Endothelial cell (in vitro differentiated cells): ENCODE measurements at regions not wholly inside any gene's neighbourhood (a gene's known extent, or its start where the extent isn't known, plus 50 kb on each side); places are given as distances from the start of the nearest gene placed in this dataset.
"Not testable (repeated sequence)": the region's sequence is repeated elsewhere in the genome, so short reads cannot be mapped to it uniquely, and the experiment has no call there.

Experiments
- DNase-seq: peaks from one replicate; pipeline ENCODE4 v3.0.0; 2021; ENCODE audit warnings: low spot score
- H3K27ac Mint-ChIP-seq: one replicate; pipeline ENCODE4 v1.8.0; 2021; ENCODE audit warnings: mixed read lengths, inconsistent platforms; ENCODE audit not compliant: unreplicated experiment
- H3K27me3 Mint-ChIP-seq: one replicate; pipeline ENCODE4 v1.8.0; 2021; ENCODE audit warnings: mild to moderate bottlenecking, moderate library complexity, mixed read lengths, inconsistent platforms; ENCODE audit not compliant: unreplicated experiment
- H3K36me3 Mint-ChIP-seq: one replicate; pipeline ENCODE4 v1.8.0; 2021; ENCODE audit warnings: mild to moderate bottlenecking, low read depth, mixed read lengths, inconsistent platforms; ENCODE audit not compliant: unreplicated experiment
- H3K4me1 Mint-ChIP-seq: one replicate; pipeline ENCODE4 v1.8.0; 2021; ENCODE audit warnings: mild to moderate bottlenecking, mixed read lengths, inconsistent platforms; ENCODE audit not compliant: unreplicated experiment
- H3K4me3 Mint-ChIP-seq: one replicate; pipeline ENCODE4 v1.8.0; 2021; ENCODE audit warnings: mild to moderate bottlenecking, mixed read lengths, inconsistent platforms; ENCODE audit not compliant: unreplicated experiment
- H3K9me3 Mint-ChIP-seq: one replicate; pipeline ENCODE4 v1.8.0; 2021; ENCODE audit warnings: mixed read lengths, inconsistent platforms; ENCODE audit not compliant: unreplicated experiment
- TF ChIP-seq, protein P1 (sequence below): fragments of 200-600 bp; sonication (generic); IDR thresholded peaks from one replicate; pipeline ENCODE4 v1.5.0; 2021; ENCODE audit warnings: antibody characterized with exemption; ENCODE audit not compliant: unreplicated experiment

DNA sequence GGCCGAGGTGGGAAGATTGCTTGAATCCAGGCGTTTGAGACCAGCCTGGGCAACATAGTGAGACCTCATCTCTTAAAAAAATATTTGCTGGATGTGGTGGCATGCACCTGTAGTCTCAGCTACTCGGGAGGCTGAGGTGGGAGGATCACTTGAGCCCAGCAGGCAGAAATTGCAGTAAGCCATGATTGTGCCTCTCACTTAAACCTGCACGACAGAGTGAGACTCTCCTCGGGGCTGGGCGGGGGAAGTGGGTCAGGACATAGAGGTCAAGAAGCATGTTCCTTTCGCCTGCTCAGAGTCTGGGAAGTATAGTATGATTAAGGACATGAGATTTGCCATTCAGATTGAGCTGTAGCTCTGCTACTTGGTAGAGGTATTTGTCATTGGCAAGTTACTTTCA is 52.3 kb downstream of the SEPTIN7 start:
- not testable (repeated sequence) for H3K4me3 Mint-ChIP-seq, H3K4me1 Mint-ChIP-seq, DNase-seq, H3K27me3 Mint-ChIP-seq, H3K27ac Mint-ChIP-seq, H3K9me3 Mint-ChIP-seq
- H3K36me3 Mint-ChIP-seq, result peaks cover 10% of the 10 kb centered on the region

DNA sequence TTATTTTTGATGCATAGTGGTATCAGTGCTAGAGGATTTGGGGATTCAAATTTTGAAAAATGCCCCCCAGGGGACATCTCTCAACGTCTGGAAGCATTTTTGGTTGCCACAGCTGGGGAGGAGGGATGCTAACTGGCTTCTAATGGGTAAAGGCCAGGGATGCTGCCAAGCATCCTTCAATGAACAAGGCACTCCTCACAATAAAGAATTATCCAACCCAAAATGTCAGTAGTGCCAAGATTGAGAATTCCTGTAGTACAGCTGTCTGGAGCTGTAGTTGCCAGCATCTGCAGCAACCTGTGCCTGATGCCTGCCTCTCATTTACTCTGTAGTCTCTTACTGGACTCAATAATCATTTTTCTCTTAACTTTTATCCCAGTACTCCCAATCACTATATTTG is 53.5 kb downstream of the SEPTIN7 start:
- Mint-ChIP-seq H3K4me1 (peaks cover 4% of the 10 kb centered on the region), H3K36me3 (peaks cover 14% of the 10 kb centered on the region), H3K27ac (no peak overlapping the region), H3K9me3 (no peaks in the 10 kb centered on the region), H3K4me3 (no peak overlapping the region), H3K27me3 (no peaks in the 10 kb centered on the region)
- TF ChIP-seq, protein P1, sequence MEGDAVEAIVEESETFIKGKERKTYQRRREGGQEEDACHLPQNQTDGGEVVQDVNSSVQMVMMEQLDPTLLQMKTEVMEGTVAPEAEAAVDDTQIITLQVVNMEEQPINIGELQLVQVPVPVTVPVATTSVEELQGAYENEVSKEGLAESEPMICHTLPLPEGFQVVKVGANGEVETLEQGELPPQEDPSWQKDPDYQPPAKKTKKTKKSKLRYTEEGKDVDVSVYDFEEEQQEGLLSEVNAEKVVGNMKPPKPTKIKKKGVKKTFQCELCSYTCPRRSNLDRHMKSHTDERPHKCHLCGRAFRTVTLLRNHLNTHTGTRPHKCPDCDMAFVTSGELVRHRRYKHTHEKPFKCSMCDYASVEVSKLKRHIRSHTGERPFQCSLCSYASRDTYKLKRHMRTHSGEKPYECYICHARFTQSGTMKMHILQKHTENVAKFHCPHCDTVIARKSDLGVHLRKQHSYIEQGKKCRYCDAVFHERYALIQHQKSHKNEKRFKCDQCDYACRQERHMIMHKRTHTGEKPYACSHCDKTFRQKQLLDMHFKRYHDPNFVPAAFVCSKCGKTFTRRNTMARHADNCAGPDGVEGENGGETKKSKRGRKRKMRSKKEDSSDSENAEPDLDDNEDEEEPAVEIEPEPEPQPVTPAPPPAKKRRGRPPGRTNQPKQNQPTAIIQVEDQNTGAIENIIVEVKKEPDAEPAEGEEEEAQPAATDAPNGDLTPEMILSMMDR, result no peak
- no peak for DNase-seq

DNA sequence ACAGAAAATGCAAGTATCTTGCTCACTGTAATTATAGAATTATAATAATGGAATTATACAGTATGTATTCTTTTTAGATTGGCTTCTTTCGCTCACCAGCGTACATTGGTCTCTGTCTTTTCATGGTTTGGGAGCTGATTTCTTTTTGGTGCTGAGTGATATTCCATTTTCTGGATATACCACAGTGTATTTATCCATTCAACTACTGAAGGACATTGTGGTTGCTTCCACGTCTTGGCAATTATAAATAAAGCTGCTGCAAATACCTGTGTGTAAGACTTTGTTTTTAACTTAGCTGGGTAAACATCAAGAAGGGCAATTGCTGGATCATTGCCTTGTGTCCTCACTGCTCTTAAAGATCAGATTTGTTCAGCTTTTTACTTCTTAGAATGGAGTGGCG is 55.3 kb downstream of the SEPTIN7 start:
- Mint-ChIP-seq H3K27ac (no peak overlapping the region), H3K4me3 (no peak overlapping the region), H3K36me3 (peaks cover 14% of the 10 kb centered on the region), H3K9me3 (no peaks in the 10 kb centered on the region), H3K4me1 (peaks cover 8% of the 10 kb centered on the region), H3K27me3 (peaks cover 2% of the 10 kb centered on the region)
- TF ChIP-seq, protein P1, result no peak
- no peak for DNase-seq

DNA sequence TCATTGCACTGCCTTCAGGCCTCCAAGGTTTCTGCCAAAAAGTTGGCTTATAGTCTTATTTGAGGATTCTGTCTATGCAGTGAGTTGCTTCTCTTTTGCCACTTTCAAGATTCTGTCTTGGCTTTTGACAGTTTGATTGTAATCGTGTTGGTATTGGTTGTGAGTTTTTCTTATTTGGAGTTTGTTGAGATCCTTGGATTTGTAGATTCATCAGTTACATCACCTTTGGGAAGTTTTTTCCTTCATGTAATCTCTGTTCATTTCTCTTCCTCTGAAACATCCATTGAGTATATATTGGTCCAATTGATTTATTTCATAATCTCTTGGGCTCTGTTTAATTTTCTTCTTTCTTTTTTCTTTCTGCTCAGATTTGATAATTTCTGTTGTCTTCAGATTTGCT is 59.8 kb downstream of the SEPTIN7 start:
- H3K4me1 Mint-ChIP-seq, result peaks cover 10% of the 10 kb centered on the region
- no peak overlapping the region for H3K4me3 Mint-ChIP-seq
- DNase-seq, result no peak
- H3K27me3 Mint-ChIP-seq, result peaks cover 2% of the 10 kb centered on the region
- no peak overlapping the region for H3K27ac Mint-ChIP-seq
- peaks cover 19% of the 10 kb centered on the region for H3K36me3 Mint-ChIP-seq
- no peaks in the 10 kb centered on the region for H3K9me3 Mint-ChIP-seq
- TF ChIP-seq, protein P1, result no peak

- H3K27ac Mint-ChIP-seq, result no peak overlapping the region
- no peaks in the 10 kb centered on the region for H3K9me3 Mint-ChIP-seq
- peaks cover 2% of the 10 kb centered on the region for H3K27me3 Mint-ChIP-seq
- peaks cover 12% of the 10 kb centered on the region for H3K36me3 Mint-ChIP-seq
- TF ChIP-seq, protein P1, result no peak
- H3K4me1 Mint-ChIP-seq, result peaks cover 3% of the 10 kb centered on the region
- no peak for DNase-seq
- no peak overlapping the region for H3K4me3 Mint-ChIP-seq
Observed at GRCh38 chr7:35865287-35865686, 64.4 kb downstream of the SEPTIN7 start.

GRCh38 chr7:35866186-35866585 is 65.3 kb downstream of the SEPTIN7 start:
- DNase-seq, result no peak
- no peak overlapping the region for H3K4me3 Mint-ChIP-seq
- H3K9me3 Mint-ChIP-seq, result no peaks in the 10 kb centered on the region
- TF ChIP-seq, protein P1, result no peak
- H3K27me3 Mint-ChIP-seq, result no peaks in the 10 kb centered on the region
- peaks cover 3% of the 10 kb centered on the region for H3K4me1 Mint-ChIP-seq
- H3K36me3 Mint-ChIP-seq, result peaks cover 12% of the 10 kb centered on the region
- H3K27ac Mint-ChIP-seq, result no peak overlapping the region

DNA sequence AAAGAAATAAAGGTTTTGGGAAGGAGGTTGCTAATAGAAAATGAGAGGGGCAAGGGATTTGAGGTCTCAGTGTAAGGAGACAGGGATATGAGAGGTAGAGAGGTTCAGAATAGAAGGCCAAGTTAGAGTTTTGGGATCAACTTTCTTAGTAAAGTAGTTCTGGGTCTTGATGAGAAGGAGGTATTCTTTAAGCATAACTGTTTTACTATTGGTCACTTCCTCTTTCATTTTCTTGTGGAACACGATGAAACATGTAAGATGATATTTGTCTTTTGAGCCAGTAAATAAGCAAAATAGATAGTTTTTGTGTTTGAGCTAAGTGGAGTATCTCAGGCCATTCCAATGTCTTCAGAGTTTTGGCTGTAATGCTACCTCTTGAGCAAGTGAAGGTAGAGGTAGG is 68.3 kb downstream of the SEPTIN7 start:
- not testable (repeated sequence) for H3K4me1 Mint-ChIP-seq, DNase-seq, H3K4me3 Mint-ChIP-seq, H3K27me3 Mint-ChIP-seq, H3K27ac Mint-ChIP-seq, H3K9me3 Mint-ChIP-seq
- H3K36me3 Mint-ChIP-seq, result peaks cover 11% of the 10 kb centered on the region
